ENCODE measurements at regions not wholly inside any gene's neighbourhood (a gene's known extent, or its start where the extent isn't known, plus 50 kb on each side); places are given as distances from the start of the nearest gene placed in this dataset.

DNA sequence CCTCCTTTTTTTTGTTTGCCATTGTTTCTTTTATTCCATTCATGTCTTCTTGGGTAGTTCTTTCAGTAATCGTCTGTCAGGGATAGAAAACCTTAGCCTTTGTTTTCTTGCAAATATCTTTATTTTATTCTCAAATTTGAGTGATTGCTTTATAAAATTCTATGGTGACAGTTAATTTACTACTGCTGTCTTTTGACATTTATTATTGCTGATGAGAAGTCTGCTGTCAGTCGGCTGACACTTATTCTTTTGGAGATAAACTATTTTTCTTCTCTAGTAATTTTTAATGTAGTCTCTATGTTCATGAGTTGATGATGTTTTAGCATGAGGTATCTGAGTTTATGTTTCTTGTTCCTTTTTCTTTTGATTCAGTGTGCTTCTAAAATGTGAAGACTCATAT is 983.8 kb downstream of the TTLL7 start:
- ChIA-PET RAD21 (ENCODE audit: unreplicated experiment) (no interaction called here), SMC1A (ENCODE audit: uncharacterized antibody, unreplicated experiment) (no interaction called here), POLR2A (no interaction called here), CTCF (interaction anchor here (0.9 kb wide), 1 partner anchor 95 kb away, joined by 3 read pairs; no protein-coding TSS in a partner anchor)
- H3K9me3 ChIP-seq (replicated peaks; ENCODE audit: control insufficient read depth, insufficient read depth, low read length): no peaks in the 10 kb centered on the region
- H3K4me3 ChIP-seq: no peak overlapping the region
- no peaks in the 10 kb centered on the region for H3K79me2 ChIP-seq (ENCODE audit: control insufficient read depth, insufficient read depth, low read length)
- DNase-seq (ENCODE audit: low read depth, low spot score) (no peak), ATAC-seq (no peak), FAIRE-seq (no peak)
- H3K36me3 ChIP-seq (ENCODE audit: control insufficient read depth in 2 of 2, insufficient read depth in 2 of 2, low read length in 1 of 2): no peaks in the 10 kb centered on the region
- no peaks in the 10 kb centered on the region for H3K4me1 ChIP-seq (ENCODE audit: control insufficient read depth, insufficient read depth, low read length)
- intact Hi-C loops (cut with micrococcal nuclease; ENCODE audit: unreplicated experiment): no loop called here
- H3K9ac ChIP-seq (ENCODE audit: control insufficient read depth, insufficient read depth, low read length): no peak overlapping the region
- H3K27ac ChIP-seq (ENCODE audit: control insufficient read depth, insufficient read depth): no peak overlapping the region
- H4K20me1 ChIP-seq (ENCODE audit: control insufficient read depth, insufficient read depth): no peaks in the 10 kb centered on the region
- no peak overlapping the region for H3K4me2 ChIP-seq (ENCODE audit: control insufficient read depth, insufficient read depth)
- in situ Hi-C loops (cut with MboI): no loop called here
- BruUV-seq (replicated peaks): no TSS peak
- H3K27me3 ChIP-seq (replicated peaks in 1 of 2; ENCODE audit: control insufficient read depth in 2 of 2, insufficient read depth in 2 of 2, low read length in 1 of 2): no peaks in the 10 kb centered on the region
- 24% methylated on average over 2 of the region's 2 CpGs for WGBS (ENCODE audit: insufficient coverage, insufficient replicate concordance, low lambda C conversion rate, missing lambda C conversion rate)
- H2AFZ ChIP-seq (ENCODE audit: control insufficient read depth, low read depth, low read length): no peak overlapping the region
- TF ChIP-seq ZNF207 (IDR thresholded peaks at IDR 0.05; ENCODE audit: borderline replicate concordance) (no peak), SRF (IDR thresholded peaks at IDR 0.05; ENCODE audit: low read depth in 2 of 2, low read length in 2 of 2) (no peak), ZBTB40 (IDR thresholded peaks at IDR 0.05; ENCODE audit: borderline replicate concordance) (no peak), PKNOX1 (IDR thresholded peaks at IDR 0.05) (no peak), HDGF (IDR thresholded peaks at IDR 0.05) (no peak), ZBED1 (IDR thresholded peaks at IDR 0.05; ENCODE audit: borderline replicate concordance) (no peak), NR2F1 (conservative IDR thresholded peaks at IDR 0.05) (no peak), STAT3 (IDR thresholded peaks at IDR 0.05; ENCODE audit: low read depth, low read length) (no peak), FOXK2 (IDR thresholded peaks at IDR 0.05) (no peak), ELK1 (IDR thresholded peaks at IDR 0.05; ENCODE audit: low read depth, low read length) (no peak), PML (IDR thresholded peaks at IDR 0.05; ENCODE audit: low read length) (no peak)
- TF ChIP-seq, protein P1, sequence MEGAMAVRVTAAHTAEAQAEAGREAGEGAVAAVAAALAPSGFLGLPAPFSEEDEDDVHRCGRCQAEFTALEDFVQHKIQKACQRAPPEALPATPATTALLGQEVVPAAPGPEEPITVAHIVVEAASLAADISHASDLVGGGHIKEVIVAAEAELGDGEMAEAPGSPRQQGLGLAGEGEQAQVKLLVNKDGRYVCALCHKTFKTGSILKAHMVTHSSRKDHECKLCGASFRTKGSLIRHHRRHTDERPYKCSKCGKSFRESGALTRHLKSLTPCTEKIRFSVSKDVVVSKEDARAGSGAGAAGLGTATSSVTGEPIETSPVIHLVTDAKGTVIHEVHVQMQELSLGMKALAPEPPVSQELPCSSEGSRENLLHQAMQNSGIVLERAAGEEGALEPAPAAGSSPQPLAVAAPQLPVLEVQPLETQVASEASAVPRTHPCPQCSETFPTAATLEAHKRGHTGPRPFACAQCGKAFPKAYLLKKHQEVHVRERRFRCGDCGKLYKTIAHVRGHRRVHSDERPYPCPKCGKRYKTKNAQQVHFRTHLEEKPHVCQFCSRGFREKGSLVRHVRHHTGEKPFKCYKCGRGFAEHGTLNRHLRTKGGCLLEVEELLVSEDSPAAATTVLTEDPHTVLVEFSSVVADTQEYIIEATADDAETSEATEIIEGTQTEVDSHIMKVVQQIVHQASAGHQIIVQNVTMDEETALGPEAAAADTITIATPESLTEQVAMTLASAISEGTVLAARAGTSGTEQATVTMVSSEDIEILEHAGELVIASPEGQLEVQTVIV (IDR thresholded peaks at IDR 0.05; ENCODE audit: borderline replicate concordance, partially characterized antibody): no peak
- TF ChIP-seq, protein P2, sequence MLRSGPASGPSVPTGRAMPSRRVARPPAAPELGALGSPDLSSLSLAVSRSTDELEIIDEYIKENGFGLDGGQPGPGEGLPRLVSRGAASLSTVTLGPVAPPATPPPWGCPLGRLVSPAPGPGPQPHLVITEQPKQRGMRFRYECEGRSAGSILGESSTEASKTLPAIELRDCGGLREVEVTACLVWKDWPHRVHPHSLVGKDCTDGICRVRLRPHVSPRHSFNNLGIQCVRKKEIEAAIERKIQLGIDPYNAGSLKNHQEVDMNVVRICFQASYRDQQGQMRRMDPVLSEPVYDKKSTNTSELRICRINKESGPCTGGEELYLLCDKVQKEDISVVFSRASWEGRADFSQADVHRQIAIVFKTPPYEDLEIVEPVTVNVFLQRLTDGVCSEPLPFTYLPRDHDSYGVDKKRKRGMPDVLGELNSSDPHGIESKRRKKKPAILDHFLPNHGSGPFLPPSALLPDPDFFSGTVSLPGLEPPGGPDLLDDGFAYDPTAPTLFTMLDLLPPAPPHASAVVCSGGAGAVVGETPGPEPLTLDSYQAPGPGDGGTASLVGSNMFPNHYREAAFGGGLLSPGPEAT (IDR thresholded peaks at IDR 0.05; ENCODE audit: low read depth): no peak
